Type B pancreatic cell (in vitro differentiated cells): ENCODE measurements at regions not wholly inside any gene's neighbourhood (a gene's known extent, or its start where the extent isn't known, plus 50 kb on each side); places are given as distances from the start of the nearest gene placed in this dataset.

Source experiments
- DNase-seq: peaks from one replicate; pipeline ENCODE4 v3.0.0; 2021; ENCODE audit warnings: mixed read lengths; ENCODE audit not compliant: unreplicated experiment; ENCODE audit errors: extremely low spot score
- H3K27ac Mint-ChIP-seq: 2 replicates; pipeline ENCODE4 v1.8.0; 2021; ENCODE audit warnings: mild to moderate bottlenecking, mixed read lengths
- H3K27me3 Mint-ChIP-seq: 2 replicates; pipeline ENCODE4 v1.8.0; 2021; ENCODE audit warnings: mixed read lengths
- H3K36me3 Mint-ChIP-seq: 2 replicates; pipeline ENCODE4 v1.8.0; 2021; ENCODE audit warnings: mixed read lengths
- H3K4me1 Mint-ChIP-seq: one replicate; pipeline ENCODE4 v1.8.0; 2021; ENCODE audit warnings: mixed read lengths; ENCODE audit not compliant: unreplicated experiment
- H3K4me3 Mint-ChIP-seq: 2 replicates; pipeline ENCODE4 v1.8.0; 2021; ENCODE audit warnings: mild to moderate bottlenecking, mixed read lengths
- H3K9me3 Mint-ChIP-seq: 2 replicates; pipeline ENCODE4 v1.8.0; 2021; ENCODE audit warnings: mixed read lengths
- CTCF ChIP-seq: fragments of 200-600 bp; sonication (generic); conservative IDR thresholded peaks from 2 replicates; pipeline ENCODE4 v1.5.0; 2021; ENCODE audit warnings: antibody characterized with exemption, mild to moderate bottlenecking

DNA sequence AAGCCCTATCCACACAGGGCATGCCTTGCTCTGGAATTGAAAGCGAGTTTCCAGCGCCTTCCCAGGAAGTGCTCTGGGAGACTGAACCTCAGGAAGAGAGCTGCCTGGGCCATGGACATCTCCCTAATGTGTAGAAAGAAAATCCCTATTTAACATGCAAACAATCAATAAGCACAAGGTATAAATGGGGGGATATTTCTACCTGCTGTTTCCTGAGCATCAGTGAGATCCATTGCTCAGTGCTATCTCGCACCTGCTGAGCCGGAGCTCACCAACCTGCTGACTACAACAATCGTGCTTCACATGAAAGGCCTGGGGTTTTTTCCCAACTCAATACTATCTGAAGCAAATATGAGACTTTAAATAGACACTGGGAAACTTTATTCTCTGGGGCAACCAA, 584.0 kb downstream of the GLRX3 start:
- no peaks in the 10 kb centered on the region for H3K9me3 Mint-ChIP-seq
- H3K36me3 Mint-ChIP-seq = no peaks in the 10 kb centered on the region
- no peak for DNase-seq
- H3K4me1 Mint-ChIP-seq = no peaks in the 10 kb centered on the region
- H3K27ac Mint-ChIP-seq = no peak overlapping the region
- H3K27me3 Mint-ChIP-seq = peaks cover 3% of the 10 kb centered on the region
- H3K4me3 Mint-ChIP-seq = no peak overlapping the region
- TF ChIP-seq CTCF = no peak

- Mint-ChIP-seq H3K27ac (no peak overlapping the region), H3K4me1 (no peaks in the 10 kb centered on the region), H3K36me3 (no peaks in the 10 kb centered on the region), H3K27me3 (peaks cover 3% of the 10 kb centered on the region), H3K9me3 (no peaks in the 10 kb centered on the region), H3K4me3 (no peak overlapping the region)
- no peak for DNase-seq
- TF ChIP-seq CTCF = no peak
Observed at GRCh38 chr10:130721971-130722370, 585.8 kb downstream of the GLRX3 start.

DNA sequence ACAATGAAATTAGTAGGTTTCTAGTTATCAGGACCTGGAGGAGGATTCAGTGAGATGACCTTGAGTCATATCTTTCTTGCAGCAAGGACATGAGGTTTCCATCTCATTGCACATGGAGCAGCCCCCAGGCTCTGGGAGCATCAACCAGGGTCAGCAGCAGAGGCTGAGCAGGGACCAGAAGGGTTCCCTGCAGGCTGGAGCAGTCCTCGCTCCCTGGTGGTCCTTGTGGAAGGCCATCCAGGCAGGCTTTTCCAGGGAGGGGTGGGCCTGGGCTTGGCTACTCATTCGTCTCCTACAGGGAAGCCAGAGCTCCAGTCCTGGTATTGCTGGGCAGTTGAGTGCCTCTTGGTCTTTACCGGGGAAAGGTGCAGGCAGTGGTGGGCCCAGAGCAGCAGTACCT, 587.5 kb downstream of the GLRX3 start:
- Mint-ChIP-seq H3K36me3 (no peaks in the 10 kb centered on the region), H3K27me3 (peaks cover 3% of the 10 kb centered on the region), H3K9me3 (no peaks in the 10 kb centered on the region), H3K4me3 (no peak overlapping the region), H3K4me1 (no peaks in the 10 kb centered on the region), H3K27ac (no peak overlapping the region)
- no peak for TF ChIP-seq CTCF
- no peak for DNase-seq

- H3K4me1 Mint-ChIP-seq = no peaks in the 10 kb centered on the region
- no peak for DNase-seq
- TF ChIP-seq CTCF = no peak
- H3K27ac Mint-ChIP-seq = no peak overlapping the region
- H3K36me3 Mint-ChIP-seq = no peaks in the 10 kb centered on the region
- no peaks in the 10 kb centered on the region for H3K9me3 Mint-ChIP-seq
- H3K4me3 Mint-ChIP-seq = no peak overlapping the region
- H3K27me3 Mint-ChIP-seq = peaks cover 3% of the 10 kb centered on the region
Observed at GRCh38 chr10:130725474-130725970, 586.0 kb downstream of the TCERG1L start.

GRCh38 chr10:130726996-130727725, 584.4 kb downstream of the TCERG1L start:
- no peaks in the 10 kb centered on the region for H3K36me3 Mint-ChIP-seq

More at GRCh38 chr10:130726996-130727725, 584.4 kb downstream of the TCERG1L start:
- Mint-ChIP-seq H3K4me3 (no peak overlapping the region), H3K9me3 (no peaks in the 10 kb centered on the region), H3K27ac (no peak overlapping the region), H3K4me1 (no peaks in the 10 kb centered on the region), H3K27me3 (peaks cover 8% of the 10 kb centered on the region)
- DNase-seq = no peak
- TF ChIP-seq CTCF = no peak
